Tibial artery (tissue), 4 donors: ENCODE measurements at regions not wholly inside any gene's neighbourhood (a gene's known extent, or its start where the extent isn't known, plus 50 kb on each side); places are given as distances from the start of the nearest gene placed in this dataset.

Experiments used
- DNase-seq, 2 donors: peaks; one replicate each; pipeline ENCODE4 v3.0.0-alpha.2; 2019
- H3K27ac ChIP-seq, 2 donors: fragments of 200-600 bp; sonication (generic) in 1 of 2; 1 replicate in 1 of 2; 2 replicates in 1 of 2; pipeline ENCODE4 v1.5.1; 2018 to 2019; ENCODE audit warnings: mild to moderate bottlenecking in 1 of 2
- H3K27me3 ChIP-seq, 2 donors: fragments of 200-600 bp; sonication (generic) in 1 of 2; one replicate each; pipeline versions ENCODE4 v1.5.1 to v1.6.0; 2016 to 2019
- H3K36me3 ChIP-seq, 3 donors: fragments of 200-600 bp; sonication (generic) in 2 of 3; one replicate each; pipeline ENCODE4 v1.5.1; 2016 to 2019; ENCODE audit warnings: mild to moderate bottlenecking in 2 of 3
- H3K4me1 ChIP-seq, 4 donors: fragments of 200-600 bp; sonication (generic) in 2 of 4; 1 replicate in 3 of 4; 2 replicates in 1 of 4; pipeline ENCODE4 v1.5.1; 2016 to 2019
- H3K4me3 ChIP-seq, 2 donors: fragments of 200-600 bp; sonication (generic) in 1 of 2; 1 replicate in 1 of 2; 2 replicates in 1 of 2; pipeline ENCODE4 v1.5.1; 2018 to 2019; ENCODE audit warnings: mild to moderate bottlenecking in 2 of 2
- H3K9me3 ChIP-seq, 3 donors: fragments of 200-600 bp; sonication (generic) in 1 of 3; one replicate each; pipeline ENCODE4 v1.5.1; 2016 to 2019
- CTCF ChIP-seq, 2 experiments: fragments of 200-600 bp in 1 of 2; fragments of 450-650 bp in 1 of 2; IDR thresholded peaks; one replicate each; pipeline ENCODE4 v1.5.1; 2017 to 2019; ENCODE audit warnings: antibody characterized with exemption in 2 of 2, mild to moderate bottlenecking in 1 of 2, moderate library complexity in 1 of 2
- intact Hi-C: fragments of 100-400 bp; cut with DNase I; formaldehyde crosslinking; loops from one replicate; pipeline ENCODE4 v1.15.0; 2023; ENCODE audit warnings: low total_unique reads

DNA sequence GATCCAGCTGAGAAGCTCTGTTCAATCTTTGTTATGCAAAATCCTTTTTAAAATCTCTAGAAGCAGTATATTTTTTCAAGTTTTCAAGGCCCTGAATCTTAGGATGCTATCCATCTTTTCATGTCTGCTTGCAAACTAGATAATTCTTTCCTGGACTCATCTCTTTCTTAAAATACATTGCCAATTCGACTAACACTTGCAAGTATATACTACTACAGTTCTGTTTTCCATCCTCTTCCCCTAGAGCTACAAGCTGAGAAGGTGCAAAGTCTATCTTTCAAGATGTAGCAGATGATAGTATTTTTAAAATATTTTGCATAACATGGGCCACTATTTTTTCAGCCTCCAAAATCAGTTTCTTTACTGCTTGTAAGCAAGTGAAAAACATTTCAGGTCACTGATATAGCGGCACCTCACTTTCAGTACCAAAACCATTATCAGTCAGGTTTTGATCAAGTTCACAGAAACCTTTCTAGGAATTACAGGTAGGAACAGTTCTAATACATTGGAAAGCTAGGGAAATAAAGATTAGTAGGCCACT lies 196.4 kb upstream of the CDH20 start:
- H3K27ac ChIP-seq, result no peak overlapping the region
- no peaks in the 10 kb centered on the region for H3K9me3 ChIP-seq
- no peaks in the 10 kb centered on the region for H3K27me3 ChIP-seq
- TF ChIP-seq CTCF (IDR thresholded peaks at IDR 0.05), result no peak
- intact Hi-C loops, result no loop called here
- no peak for DNase-seq
- no peaks in the 10 kb centered on the region for H3K4me1 ChIP-seq
- no peaks in the 10 kb centered on the region for H3K36me3 ChIP-seq
- H3K4me3 ChIP-seq, result no peak overlapping the region

DNA sequence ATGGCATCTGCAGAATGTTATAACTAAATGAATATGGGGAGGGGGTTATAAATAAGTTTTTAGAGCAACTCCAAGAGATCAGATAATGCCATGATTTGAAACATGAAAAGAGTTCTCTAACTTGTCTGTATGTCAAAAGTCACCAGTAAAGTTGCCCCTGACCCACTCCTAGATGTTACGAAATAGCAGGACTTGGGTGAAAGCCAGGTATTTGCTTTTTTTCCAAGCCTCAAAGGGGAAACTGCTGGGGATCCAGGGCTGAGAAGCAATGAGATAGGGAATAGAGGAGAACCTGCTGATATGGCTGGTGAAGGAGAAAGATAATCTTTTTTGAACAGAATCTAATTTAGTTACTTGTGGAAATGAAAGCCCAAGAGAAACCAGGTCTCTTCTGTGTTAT lies 191.5 kb upstream of the CDH20 start:
- Histone ChIP-seq H3K36me3 (no peaks in the 10 kb centered on the region), H3K27me3 (no peaks in the 10 kb centered on the region), H3K4me1 (no peaks in the 10 kb centered on the region), H3K27ac (no peak overlapping the region), H3K4me3 (no peak overlapping the region), H3K9me3 (no peaks in the 10 kb centered on the region)
- no peak for DNase-seq
- TF ChIP-seq CTCF (IDR thresholded peaks at IDR 0.05), result no peak
- intact Hi-C loops, result no loop called here

DNA sequence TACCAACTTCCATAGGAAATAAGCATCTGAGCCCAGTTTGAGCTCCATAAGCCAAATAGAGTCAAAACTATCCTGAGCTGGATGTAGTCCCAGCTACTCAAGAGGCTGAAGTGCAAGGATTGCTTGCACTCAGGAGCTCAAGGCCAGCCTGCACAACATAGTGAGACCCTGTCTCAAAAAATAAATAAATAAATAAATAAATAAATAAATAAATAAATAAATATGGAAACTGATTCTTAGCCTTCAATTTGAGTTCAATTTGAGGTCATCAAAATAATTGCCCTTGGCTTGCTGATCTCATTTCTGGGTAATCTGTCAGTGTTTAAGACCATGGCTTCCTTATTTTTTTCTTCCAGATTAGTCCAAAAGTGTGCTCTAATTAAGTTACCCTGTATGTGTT lies 184.9 kb upstream of the CDH20 start:
- no peak for DNase-seq
- intact Hi-C loops, result no loop called here
- TF ChIP-seq CTCF (IDR thresholded peaks at IDR 0.05), result no peak
- no peak overlapping the region for H3K27ac ChIP-seq
- no peaks in the 10 kb centered on the region for H3K4me1 ChIP-seq
- H3K4me3 ChIP-seq, result no peak overlapping the region
- H3K9me3 ChIP-seq, result no peaks in the 10 kb centered on the region
- H3K36me3 ChIP-seq, result no peaks in the 10 kb centered on the region
- H3K27me3 ChIP-seq, result no peaks in the 10 kb centered on the region

- no peak for DNase-seq
- no peaks in the 10 kb centered on the region for H3K9me3 ChIP-seq
- H3K27me3 ChIP-seq, result no peaks in the 10 kb centered on the region
- intact Hi-C loops, result no loop called here
- no peak overlapping the region for H3K4me3 ChIP-seq
- H3K36me3 ChIP-seq, result no peaks in the 10 kb centered on the region
- no peaks in the 10 kb centered on the region for H3K4me1 ChIP-seq
- TF ChIP-seq CTCF (IDR thresholded peaks at IDR 0.05), result no peak
- no peak overlapping the region for H3K27ac ChIP-seq
Observed at GRCh38 chr18:61149786-61150185, 183.4 kb upstream of the CDH20 start.

- no peak for TF ChIP-seq CTCF (IDR thresholded peaks at IDR 0.05)
- H3K27ac ChIP-seq, result no peak overlapping the region
- no peaks in the 10 kb centered on the region for H3K4me1 ChIP-seq
- intact Hi-C loops, result no loop called here
- no peaks in the 10 kb centered on the region for H3K9me3 ChIP-seq
- H3K4me3 ChIP-seq, result no peak overlapping the region
- no peaks in the 10 kb centered on the region for H3K36me3 ChIP-seq
- no peaks in the 10 kb centered on the region for H3K27me3 ChIP-seq
- DNase-seq, result no peak
Observed at GRCh38 chr18:61153571-61153970, 179.7 kb upstream of the CDH20 start.

- Histone ChIP-seq H3K4me1 (no peaks in the 10 kb centered on the region), H3K27ac (no peak overlapping the region), H3K4me3 (no peak overlapping the region), H3K9me3 (no peaks in the 10 kb centered on the region), H3K27me3 (no peaks in the 10 kb centered on the region), H3K36me3 (no peaks in the 10 kb centered on the region)
- DNase-seq, result no peak
- no peak for TF ChIP-seq CTCF (IDR thresholded peaks at IDR 0.05)
- intact Hi-C loops, result no loop called here
Observed at GRCh38 chr18:61154866-61155265, 178.4 kb upstream of the CDH20 start.
